OCI-LY7 (cell line): ENCODE measurements at regions not wholly inside any gene's neighbourhood (a gene's known extent, or its start where the extent isn't known, plus 50 kb on each side); places are given as distances from the start of the nearest gene placed in this dataset.

Experiments
- BruUV-seq: library from RNA; stranded (reverse); fragments of 400-500 nt; replicated peaks from 2 replicates; lab custom pipeline; 2021; lab: Mats Ljungman, UMichigan
- CTCF ChIA-PET: fragments of 300-600 bp; sonication (Branson Sonifier 250); formaldehyde crosslinking; loops from one replicate; lab custom pipeline; 2022; ENCODE audit warnings: antibody characterized with exemption; ENCODE audit not compliant: unreplicated experiment; lab: Charles Lee
- POLR2A ChIA-PET: fragments of 300-600 bp; sonication (Branson Sonifier 250); formaldehyde crosslinking; loops from one replicate; lab custom pipeline; 2022; ENCODE audit warnings: antibody characterized with exemption; lab: Charles Lee
- DNase-seq: peaks from one replicate; pipeline ENCODE4 v3.0.0-alpha.2; 2015; ENCODE audit warnings: low spot score
- H2AFZ ChIP-seq: fragments of 200-600 bp; sonication (generic), shearing (Covaris generic); 2 replicates; pipeline ENCODE4 v1.6.1; 2014; ENCODE audit warnings: mild to moderate bottlenecking, antibody characterized with exemption, low read length, moderate library complexity
- H3K27ac ChIP-seq: fragments of 200-600 bp; sonication (generic); 2 replicates; pipeline ENCODE4 v1.5.1; 2014; ENCODE audit warnings: mixed run types, low read depth, mild to moderate bottlenecking, moderate library complexity, low read length, inconsistent platforms; ENCODE audit not compliant: poor library complexity, severe bottlenecking
- H3K36me3 ChIP-seq: fragments of 200-600 bp; sonication (generic); 2 replicates; pipeline ENCODE4 v1.6.1; 2014; ENCODE audit warnings: mild to moderate bottlenecking, antibody characterized with exemption, low read length, moderate library complexity, mixed read lengths; ENCODE audit not compliant: insufficient read depth
- H3K4me1 ChIP-seq: fragments of 200-600 bp; sonication (generic); 2 replicates; pipeline ENCODE4 v1.5.1; 2014; ENCODE audit warnings: mild to moderate bottlenecking, low read length; ENCODE audit not compliant: insufficient read depth, poor library complexity, severe bottlenecking
- H3K4me2 ChIP-seq: fragments of 200-600 bp; sonication (generic); 2 replicates; pipeline ENCODE4 v1.6.1; 2014; ENCODE audit warnings: mild to moderate bottlenecking, low read length
- H3K4me3 ChIP-seq: fragments of 200-600 bp; sonication (generic); 2 replicates; pipeline ENCODE4 v1.5.1; 2014; ENCODE audit warnings: mild to moderate bottlenecking, low read depth, low read length; ENCODE audit not compliant: poor library complexity, severe bottlenecking
- H3K79me2 ChIP-seq: fragments of 200-600 bp; sonication (generic); 2 replicates; pipeline ENCODE4 v1.6.1; 2016; ENCODE audit warnings: low read depth, mild to moderate bottlenecking, low read length, moderate library complexity, mixed read lengths; ENCODE audit not compliant: insufficient read depth
- H3K9me2 ChIP-seq: fragments of 200-600 bp; sonication (generic); 2 replicates; pipeline ENCODE4 v1.6.1; 2016; ENCODE audit warnings: mild to moderate bottlenecking, low read length, mixed read lengths; ENCODE audit not compliant: insufficient read depth
- H3K9me3 ChIP-seq: fragments of 200-600 bp; sonication (generic); 2 replicates; pipeline ENCODE4 v1.6.1; 2014; ENCODE audit warnings: mild to moderate bottlenecking, mixed run types, low read length, mixed read lengths
- H4K20me1 ChIP-seq: fragments of 200-600 bp; sonication (generic); 2 replicates; pipeline ENCODE4 v1.6.1; 2014; ENCODE audit warnings: mild to moderate bottlenecking, antibody characterized with exemption, low read length, moderate library complexity, mixed read lengths; ENCODE audit not compliant: insufficient read depth
- CTCF ChIP-seq: fragments of 200-600 bp; sonication (generic); conservative IDR thresholded peaks from 2 replicates; pipeline ENCODE4 v1.5.1; 2014; ENCODE audit warnings: mild to moderate bottlenecking, antibody characterized with exemption, low read length, moderate library complexity, mixed read lengths
- EZH2phosphoT487 ChIP-seq: fragments of 200-600 bp; sonication (generic); IDR thresholded peaks from 2 replicates; pipeline ENCODE4 v1.6.1; 2018; ENCODE audit warnings: low read depth, borderline replicate concordance, mild to moderate bottlenecking, mixed run types, antibody characterized with exemption, low read length, moderate library complexity, mixed read lengths
- intact Hi-C: fragments of 100-400 bp; cut with micrococcal nuclease; formaldehyde crosslinking; loops from one replicate; pipeline ENCODE4 v1.10.0; 2022; ENCODE audit not compliant: unreplicated experiment

GRCh38 chr10:9554321-9554720 is 1463.4 kb upstream of the CELF2 start:
- POLR2A ChIA-PET = interaction anchor here (1.9 kb wide), 1 partner anchor 10 kb away, joined by 6 read pairs; no protein-coding TSS in a partner anchor
- TF ChIP-seq CTCF (no peak), EZH2phosphoT487 (no peak)
- CTCF ChIA-PET = no interaction called here
- Histone ChIP-seq H3K36me3 (no peaks in the 10 kb centered on the region), H3K79me2 (no peaks in the 10 kb centered on the region), H4K20me1 (no peaks in the 10 kb centered on the region), H3K4me1 (no peaks in the 10 kb centered on the region), H3K9me2 (no peaks in the 10 kb centered on the region), H2AFZ (no peak overlapping the region), H3K27ac (no peak overlapping the region), H3K4me3 (no peak overlapping the region), H3K9me3 (no peaks in the 10 kb centered on the region), H3K4me2 (no peak overlapping the region)
- intact Hi-C loops = no loop called here
- DNase-seq = no peak
- no TSS peak for BruUV-seq

- CTCF ChIA-PET = no interaction called here
- BruUV-seq = no TSS peak
- POLR2A ChIA-PET = no interaction called here
- Histone ChIP-seq H3K79me2 (no peaks in the 10 kb centered on the region), H4K20me1 (no peaks in the 10 kb centered on the region), H3K9me3 (no peaks in the 10 kb centered on the region), H2AFZ (no peak overlapping the region), H3K4me3 (no peak overlapping the region), H3K9me2 (no peaks in the 10 kb centered on the region), H3K36me3 (no peaks in the 10 kb centered on the region), H3K27ac (no peak overlapping the region), H3K4me2 (no peak overlapping the region), H3K4me1 (no peaks in the 10 kb centered on the region)
- intact Hi-C loops = no loop called here
- no peak for TF ChIP-seq CTCF
- TF ChIP-seq EZH2phosphoT487 = no peak
- no peak for DNase-seq
Measured at GRCh38 chr10:9560976-9561375, 1456.7 kb upstream of the CELF2 start.

GRCh38 chr10:9561821-9562505 is 1455.7 kb upstream of the CELF2 start:
- intact Hi-C loops = no loop called here
- Histone ChIP-seq H3K27ac (no peak overlapping the region), H3K4me2 (no peak overlapping the region), H3K79me2 (no peaks in the 10 kb centered on the region), H2AFZ (no peak overlapping the region), H4K20me1 (no peaks in the 10 kb centered on the region), H3K4me3 (no peak overlapping the region), H3K36me3 (no peaks in the 10 kb centered on the region), H3K9me2 (no peaks in the 10 kb centered on the region), H3K4me1 (no peaks in the 10 kb centered on the region), H3K9me3 (no peaks in the 10 kb centered on the region)
- ChIA-PET CTCF (no interaction called here), POLR2A (no interaction called here)
- no TSS peak for BruUV-seq
- no peak for DNase-seq
- TF ChIP-seq EZH2phosphoT487 (no peak), CTCF (no peak)
